ENCODE measurements at regions not wholly inside any gene's neighbourhood (a gene's known extent, or its start where the extent isn't known, plus 50 kb on each side); places are given as distances from the start of the nearest gene placed in this dataset.

- no peak for DNase-seq
These were observed 391.6 kb upstream of the SUCLG2 start for GRCh38 chr3:68045976-68046375.

GRCh38 chr3:68033867-68034266 is 379.5 kb upstream of the SUCLG2 start:
- no peak for DNase-seq

- no peak for DNase-seq
These were observed 377.8 kb upstream of the SUCLG2 start for GRCh38 chr3:68032209-68032608.

GRCh38 chr3:68025189-68025588 is 370.8 kb upstream of the SUCLG2 start:
- DNase-seq = no peak

- DNase-seq = no peak
These were observed 365.5 kb upstream of the SUCLG2 start for GRCh38 chr3:68019876-68020275.

- DNase-seq = no peak
These were observed 363.9 kb upstream of the SUCLG2 start for GRCh38 chr3:68018275-68018674.

- no peak for DNase-seq
These were observed 362.7 kb upstream of the SUCLG2 start for GRCh38 chr3:68017069-68017468.

GRCh38 chr3:68009900-68010299 is 355.5 kb upstream of the SUCLG2 start:
- DNase-seq = peak in 1 of 3 experiments; percentile 2

- DNase-seq = peak in 2 of 3 experiments; percentile 71 to 86
These were observed 353.3 kb upstream of the SUCLG2 start for GRCh38 chr3:68007621-68008226.

- DNase-seq = peak in 1 of 3 experiments; percentile 3
These were observed 352.2 kb upstream of the SUCLG2 start for GRCh38 chr3:68006646-68007045.

- peak in 2 of 3 experiments; percentile 26 to 68 for DNase-seq
These were observed 349.7 kb upstream of the SUCLG2 start for GRCh38 chr3:68004091-68004490.

- DNase-seq = no peak
These were observed 343.9 kb upstream of the SUCLG2 start for GRCh38 chr3:67998281-67998680.

GRCh38 chr3:67995206-67995605 is 340.8 kb upstream of the SUCLG2 start:
- no peak for DNase-seq

- no peak for DNase-seq
These were observed 332.3 kb upstream of the SUCLG2 start for GRCh38 chr3:67986706-67987105.

- peak in 1 of 3 experiments; percentile 3 for DNase-seq
These were observed 328.8 kb upstream of the SUCLG2 start for GRCh38 chr3:67983166-67983565.

GRCh38 chr3:67981077-67981476 is 326.7 kb upstream of the SUCLG2 start:
- no peak for DNase-seq

- DNase-seq = no peak
These were observed 324.9 kb upstream of the SUCLG2 start for GRCh38 chr3:67979342-67979741.

GRCh38 chr3:67977762-67978161 is 323.4 kb upstream of the SUCLG2 start:
- no peak for DNase-seq

GRCh38 chr3:67976663-67977062 is 322.3 kb upstream of the SUCLG2 start:
- DNase-seq = no peak

GRCh38 chr3:67964596-67964995 is 310.2 kb upstream of the SUCLG2 start:
- DNase-seq = no peak

GRCh38 chr3:67957268-67957667 is 302.9 kb upstream of the SUCLG2 start:
- no peak for DNase-seq

- DNase-seq = peak; percentile 5 to 56 (median 18)
These were observed 293.5 kb upstream of the SUCLG2 start for GRCh38 chr3:67947808-67948508.

GRCh38 chr3:67946436-67946835 is 292.0 kb upstream of the SUCLG2 start:
- DNase-seq = no peak

GRCh38 chr3:67943546-67943945 is 289.1 kb upstream of the SUCLG2 start:
- no peak for DNase-seq

Data from NCI-H1417 (cell line).